ENCODE measurements at regions not wholly inside any gene's neighbourhood (a gene's known extent, or its start where the extent isn't known, plus 50 kb on each side); places are given as distances from the start of the nearest gene placed in this dataset.

GRCh38 chr3:109644746-109645145 lies 307.4 kb upstream of the DPPA4 start:
- Histone ChIP-seq H3K9me3 (no peaks in the 10 kb centered on the region), H3K36me3 (no peaks in the 10 kb centered on the region), H3K4me3 (no peak overlapping the region), H3K27me3 (replicated peaks; ENCODE audit: insufficient read depth) (no peaks in the 10 kb centered on the region), H3K27ac (no peak overlapping the region), H3K4me1 (replicated peaks) (no peaks in the 10 kb centered on the region)
- 75% methylated on average over 3 of the region's 3 CpGs for WGBS
- intact Hi-C loops (cut with DNase I) = no loop called here
- TF ChIP-seq CTCF (IDR thresholded peaks at IDR 0.05) = no peak
- no peak for TF ChIP-seq POLR2A (IDR thresholded peaks at IDR 0.05)
- TF ChIP-seq POLR2AphosphoS5 (IDR thresholded peaks at IDR 0.05) = no peak
- DNase-seq (ENCODE audit: low spot score) = no peak

- WGBS = 82% methylated on average over 6 of the region's 6 CpGs
- Histone ChIP-seq H3K4me3 (no peak overlapping the region), H3K4me1 (replicated peaks) (no peaks in the 10 kb centered on the region), H3K36me3 (no peaks in the 10 kb centered on the region), H3K27ac (no peak overlapping the region), H3K27me3 (replicated peaks; ENCODE audit: insufficient read depth) (no peaks in the 10 kb centered on the region), H3K9me3 (no peaks in the 10 kb centered on the region)
- TF ChIP-seq POLR2AphosphoS5 (IDR thresholded peaks at IDR 0.05) (no peak), CTCF (IDR thresholded peaks at IDR 0.05) (no peak), POLR2A (IDR thresholded peaks at IDR 0.05) (no peak)
- intact Hi-C loops (cut with DNase I) = no loop called here
- DNase-seq (ENCODE audit: low spot score) = no peak
Observed at GRCh38 chr3:109648027-109648426, 310.7 kb upstream of the DPPA4 start.

GRCh38 chr3:109656225-109656624 lies 318.9 kb upstream of the DPPA4 start:
- Histone ChIP-seq H3K27ac (no peak overlapping the region), H3K4me3 (no peak overlapping the region), H3K9me3 (no peaks in the 10 kb centered on the region), H3K4me1 (replicated peaks) (no peaks in the 10 kb centered on the region), H3K36me3 (no peaks in the 10 kb centered on the region), H3K27me3 (replicated peaks; ENCODE audit: insufficient read depth) (no peaks in the 10 kb centered on the region)
- intact Hi-C loops (cut with DNase I) = no loop called here
- TF ChIP-seq POLR2A (IDR thresholded peaks at IDR 0.05) (no peak), POLR2AphosphoS5 (IDR thresholded peaks at IDR 0.05) (no peak), CTCF (IDR thresholded peaks at IDR 0.05) (no peak)
- DNase-seq (ENCODE audit: low spot score) = no peak

GRCh38 chr3:109678600-109678999 lies 341.3 kb upstream of the DPPA4 start:
- DNase-seq (ENCODE audit: low spot score) = no peak
- no peaks in the 10 kb centered on the region for H3K27me3 ChIP-seq (replicated peaks; ENCODE audit: insufficient read depth)
- intact Hi-C loops (cut with DNase I) = no loop called here
- H3K9me3 ChIP-seq = no peaks in the 10 kb centered on the region
- TF ChIP-seq POLR2AphosphoS5 (IDR thresholded peaks at IDR 0.05) (no peak), CTCF (IDR thresholded peaks at IDR 0.05) (no peak), POLR2A (IDR thresholded peaks at IDR 0.05) (no peak)
- no peak overlapping the region for H3K27ac ChIP-seq
- H3K4me3 ChIP-seq = no peak overlapping the region
- H3K4me1 ChIP-seq (replicated peaks) = no peaks in the 10 kb centered on the region
- no peaks in the 10 kb centered on the region for H3K36me3 ChIP-seq

GRCh38 chr3:109679664-109680063 lies 342.3 kb upstream of the DPPA4 start:
- WGBS = 78% methylated on average over 4 of the region's 4 CpGs
- Histone ChIP-seq H3K27me3 (replicated peaks; ENCODE audit: insufficient read depth) (no peaks in the 10 kb centered on the region), H3K4me3 (no peak overlapping the region), H3K27ac (no peak overlapping the region), H3K9me3 (no peaks in the 10 kb centered on the region), H3K4me1 (replicated peaks) (no peaks in the 10 kb centered on the region), H3K36me3 (no peaks in the 10 kb centered on the region)
- intact Hi-C loops (cut with DNase I) = no loop called here
- TF ChIP-seq POLR2A (IDR thresholded peaks at IDR 0.05) (no peak), POLR2AphosphoS5 (IDR thresholded peaks at IDR 0.05) (no peak), CTCF (IDR thresholded peaks at IDR 0.05) (no peak)
- DNase-seq (ENCODE audit: low spot score) = no peak

All from prostate gland (tissue), 2 donors.